ENCODE measurements at regions not wholly inside any gene's neighbourhood (a gene's known extent, or its start where the extent isn't known, plus 50 kb on each side); places are given as distances from the start of the nearest gene placed in this dataset.

GRCh38 chr2:236872981-236873380 is 212.7 kb upstream of the COPS8 start:
- no peak overlapping the region for H2AFZ ChIP-seq (ENCODE audit: low read length)
- H3K27ac ChIP-seq (ENCODE audit: low read depth, low read length) = no peak overlapping the region
- peaks cover 2% of the 10 kb centered on the region for H3K27me3 ChIP-seq (ENCODE audit: insufficient read depth, low read length)
- no peaks in the 10 kb centered on the region for H3K79me2 ChIP-seq (ENCODE audit: insufficient read depth, low read length)
- no peaks in the 10 kb centered on the region for H3K9me3 ChIP-seq (ENCODE audit: low read depth, low read length)
- no peak for DNase-seq (ENCODE audit: insufficient read length, low spot score, missing footprints)
- no peak overlapping the region for H3K4me3 ChIP-seq (ENCODE audit: insufficient read depth, low read length)
- no peaks in the 10 kb centered on the region for H3K36me3 ChIP-seq (ENCODE audit: insufficient read depth, low read length)
- H4K20me1 ChIP-seq (ENCODE audit: insufficient read depth, low read length) = no peaks in the 10 kb centered on the region
- peaks cover 5% of the 10 kb centered on the region for H3K4me1 ChIP-seq (ENCODE audit: insufficient read depth, low read length)
- no peak for TF ChIP-seq CTCF (IDR thresholded peaks at IDR 0.05; ENCODE audit: extremely low read depth, low read depth, low read length)
- no peak overlapping the region for H3K4me2 ChIP-seq (ENCODE audit: insufficient read depth, low read length)

- Histone ChIP-seq H2AFZ (ENCODE audit: low read length) (no peak overlapping the region), H3K27ac (ENCODE audit: low read depth, low read length) (no peak overlapping the region), H3K9me3 (ENCODE audit: low read depth, low read length) (no peaks in the 10 kb centered on the region), H3K27me3 (ENCODE audit: insufficient read depth, low read length) (peaks cover 2% of the 10 kb centered on the region), H3K4me3 (ENCODE audit: insufficient read depth, low read length) (no peak overlapping the region), H3K36me3 (ENCODE audit: insufficient read depth, low read length) (no peaks in the 10 kb centered on the region), H3K79me2 (ENCODE audit: insufficient read depth, low read length) (no peaks in the 10 kb centered on the region), H3K4me2 (ENCODE audit: insufficient read depth, low read length) (no peak overlapping the region), H3K4me1 (ENCODE audit: insufficient read depth, low read length) (peaks cover 5% of the 10 kb centered on the region), H4K20me1 (ENCODE audit: insufficient read depth, low read length) (no peaks in the 10 kb centered on the region)
- TF ChIP-seq CTCF (IDR thresholded peaks at IDR 0.05; ENCODE audit: extremely low read depth, low read depth, low read length) = no peak
- no peak for DNase-seq (ENCODE audit: insufficient read length, low spot score, missing footprints)
Observed at GRCh38 chr2:236873636-236874035, 212.1 kb upstream of the COPS8 start.

GRCh38 chr2:236874866-236875481 is 210.7 kb upstream of the COPS8 start:
- H3K79me2 ChIP-seq (ENCODE audit: insufficient read depth, low read length) = no peaks in the 10 kb centered on the region
- no peak for DNase-seq (ENCODE audit: insufficient read length, low spot score, missing footprints)
- peaks cover 2% of the 10 kb centered on the region for H3K27me3 ChIP-seq (ENCODE audit: insufficient read depth, low read length)
- no peak overlapping the region for H3K27ac ChIP-seq (ENCODE audit: low read depth, low read length)
- H3K4me3 ChIP-seq (ENCODE audit: insufficient read depth, low read length) = no peak overlapping the region
- no peak for TF ChIP-seq CTCF (IDR thresholded peaks at IDR 0.05; ENCODE audit: extremely low read depth, low read depth, low read length)
- peaks cover 5% of the 10 kb centered on the region for H3K4me1 ChIP-seq (ENCODE audit: insufficient read depth, low read length)
- no peak overlapping the region for H2AFZ ChIP-seq (ENCODE audit: low read length)
- no peaks in the 10 kb centered on the region for H4K20me1 ChIP-seq (ENCODE audit: insufficient read depth, low read length)
- H3K9me3 ChIP-seq (ENCODE audit: low read depth, low read length) = no peaks in the 10 kb centered on the region
- no peaks in the 10 kb centered on the region for H3K36me3 ChIP-seq (ENCODE audit: insufficient read depth, low read length)
- H3K4me2 ChIP-seq (ENCODE audit: insufficient read depth, low read length) = no peak overlapping the region

GRCh38 chr2:236875906-236876505 is 209.7 kb upstream of the COPS8 start:
- H4K20me1 ChIP-seq (ENCODE audit: insufficient read depth, low read length) = no peaks in the 10 kb centered on the region
- H3K36me3 ChIP-seq (ENCODE audit: insufficient read depth, low read length) = no peaks in the 10 kb centered on the region
- H3K27me3 ChIP-seq (ENCODE audit: insufficient read depth, low read length) = peaks cover 2% of the 10 kb centered on the region
- H3K4me1 ChIP-seq (ENCODE audit: insufficient read depth, low read length) = peaks cover 5% of the 10 kb centered on the region
- peak overlapping the region; percentile 2 for H2AFZ ChIP-seq (ENCODE audit: low read length)
- no peaks in the 10 kb centered on the region for H3K79me2 ChIP-seq (ENCODE audit: insufficient read depth, low read length)
- no peak for DNase-seq (ENCODE audit: insufficient read length, low spot score, missing footprints)
- no peaks in the 10 kb centered on the region for H3K9me3 ChIP-seq (ENCODE audit: low read depth, low read length)
- no peak for TF ChIP-seq CTCF (IDR thresholded peaks at IDR 0.05; ENCODE audit: extremely low read depth, low read depth, low read length)
- no peak overlapping the region for H3K4me3 ChIP-seq (ENCODE audit: insufficient read depth, low read length)
- no peak overlapping the region for H3K27ac ChIP-seq (ENCODE audit: low read depth, low read length)
- no peak overlapping the region for H3K4me2 ChIP-seq (ENCODE audit: insufficient read depth, low read length)
